ENCODE measurements at regions not wholly inside any gene's neighbourhood (a gene's known extent, or its start where the extent isn't known, plus 50 kb on each side); places are given as distances from the start of the nearest gene placed in this dataset.

- TF ChIP-seq CTCF (IDR thresholded peaks at IDR 0.05; ENCODE audit: borderline replicate concordance), result no peak
- no peaks in the 10 kb centered on the region for H3K9me3 ChIP-seq (replicated peaks)
Measured at GRCh38 chr3:177665122-177665808, 468.0 kb upstream of the TBL1XR1 start.

GRCh38 chr3:177672252-177672911 is 475.1 kb upstream of the TBL1XR1 start:
- no peak overlapping the region for H3K27ac ChIP-seq (replicated peaks)
- intact Hi-C loops (cut with micrococcal nuclease), result no loop called here
- H3K9me3 ChIP-seq (replicated peaks), result no peaks in the 10 kb centered on the region
- H3K36me3 ChIP-seq, result no peaks in the 10 kb centered on the region
- no peak for TF ChIP-seq CTCF (IDR thresholded peaks at IDR 0.05; ENCODE audit: borderline replicate concordance)
- peaks cover 12% of the 10 kb centered on the region for H3K4me1 ChIP-seq
- no peak overlapping the region for H3K4me3 ChIP-seq
- no peak for DNase-seq
- H3K27me3 ChIP-seq (ENCODE audit: low read depth), result no peaks in the 10 kb centered on the region

More at GRCh38 chr3:177665122-177665808, 468.0 kb upstream of the TBL1XR1 start:
- Histone ChIP-seq H3K4me1 (no peaks in the 10 kb centered on the region), H3K27ac (replicated peaks) (no peak overlapping the region), H3K4me3 (no peak overlapping the region), H3K36me3 (no peaks in the 10 kb centered on the region), H3K27me3 (ENCODE audit: low read depth) (no peaks in the 10 kb centered on the region)
- no peak for DNase-seq
- intact Hi-C loops (cut with micrococcal nuclease), result no loop called here

GRCh38 chr3:177673112-177673914 is 476.0 kb upstream of the TBL1XR1 start:
- no peaks in the 10 kb centered on the region for H3K27me3 ChIP-seq (ENCODE audit: low read depth)
- H3K36me3 ChIP-seq, result no peaks in the 10 kb centered on the region
- no peak overlapping the region for H3K4me3 ChIP-seq
- peaks cover 12% of the 10 kb centered on the region for H3K4me1 ChIP-seq
- TF ChIP-seq CTCF (IDR thresholded peaks at IDR 0.05; ENCODE audit: borderline replicate concordance), result no peak
- peak overlapping the region; percentile 10 for H3K27ac ChIP-seq (replicated peaks)
- DNase-seq, result no peak
- H3K9me3 ChIP-seq (replicated peaks), result no peaks in the 10 kb centered on the region
- intact Hi-C loops (cut with micrococcal nuclease), result no loop called here

GRCh38 chr3:177674186-177674585 is 476.9 kb upstream of the TBL1XR1 start:
- no peak for DNase-seq
- no peaks in the 10 kb centered on the region for H3K27me3 ChIP-seq (ENCODE audit: low read depth)
- no peak overlapping the region for H3K4me3 ChIP-seq
- intact Hi-C loops (cut with micrococcal nuclease), result no loop called here
- H3K9me3 ChIP-seq (replicated peaks), result no peaks in the 10 kb centered on the region
- no peak for TF ChIP-seq CTCF (IDR thresholded peaks at IDR 0.05; ENCODE audit: borderline replicate concordance)
- H3K36me3 ChIP-seq, result no peaks in the 10 kb centered on the region
- no peak overlapping the region for H3K27ac ChIP-seq (replicated peaks)
- H3K4me1 ChIP-seq, result peaks cover 13% of the 10 kb centered on the region

- intact Hi-C loops (cut with micrococcal nuclease), result no loop called here
Measured at GRCh38 chr3:177676148-177676547, 478.9 kb upstream of the TBL1XR1 start.

More at GRCh38 chr3:177676148-177676547, 478.9 kb upstream of the TBL1XR1 start:
- Histone ChIP-seq H3K4me3 (no peak overlapping the region), H3K27ac (replicated peaks) (no peak overlapping the region), H3K4me1 (peaks cover 25% of the 10 kb centered on the region), H3K27me3 (ENCODE audit: low read depth) (no peaks in the 10 kb centered on the region), H3K36me3 (no peaks in the 10 kb centered on the region), H3K9me3 (replicated peaks) (no peaks in the 10 kb centered on the region)
- no peak for DNase-seq
- no peak for TF ChIP-seq CTCF (IDR thresholded peaks at IDR 0.05; ENCODE audit: borderline replicate concordance)

All from left ventricle myocardium inferior (tissue), 1 donor.